ENCODE measurements at regions not wholly inside any gene's neighbourhood (a gene's known extent, or its start where the extent isn't known, plus 50 kb on each side); places are given as distances from the start of the nearest gene placed in this dataset.

DNA sequence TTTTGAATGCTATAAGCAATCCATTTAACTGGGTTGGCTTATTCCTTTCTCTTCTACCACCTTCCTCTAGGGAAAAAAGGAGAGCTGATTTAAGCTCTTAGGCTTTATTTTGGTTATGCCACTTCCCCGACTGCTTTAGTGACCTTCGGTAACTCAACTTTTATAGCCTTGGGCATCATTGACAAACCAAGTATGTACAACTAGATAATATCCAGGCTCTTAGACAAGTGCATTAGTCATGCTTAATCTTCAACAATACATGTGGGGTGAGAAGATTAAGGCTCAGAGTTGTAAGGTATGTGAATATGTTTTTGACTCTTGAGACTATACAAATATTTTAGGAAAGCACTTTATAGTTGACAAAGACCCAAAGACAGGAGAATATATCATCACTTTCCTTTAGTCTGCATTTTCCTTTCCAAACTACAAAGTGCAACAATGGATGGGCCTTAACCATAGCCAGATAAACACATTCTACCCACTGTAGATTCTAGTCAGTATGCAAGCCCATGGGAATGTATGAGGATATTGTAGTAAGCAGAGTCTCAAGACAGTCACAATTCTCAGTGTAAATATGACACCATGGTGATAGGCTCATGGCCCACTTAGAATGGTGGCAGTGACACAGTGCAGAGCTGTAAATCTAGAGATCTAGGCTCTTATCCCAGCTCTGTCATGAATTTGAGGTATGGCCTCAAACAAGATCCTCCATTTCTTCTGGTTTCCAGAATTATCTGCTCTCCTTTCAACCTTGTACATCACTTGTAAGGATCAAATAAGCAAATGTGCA lies 1117.3 kb downstream of the SORCS3 start:
- Histone ChIP-seq H3K9me3 (ENCODE audit: insufficient read depth, low read length) (no peaks in the 10 kb centered on the region), H3K4me3 (ENCODE audit: insufficient read depth, low read length, poor library complexity, severe bottlenecking) (no peak overlapping the region), H3K27me3 (ENCODE audit: low read length) (no peaks in the 10 kb centered on the region), H3K27ac (ENCODE audit: low read depth, low read length) (no peak overlapping the region), H3K9ac (ENCODE audit: low read length) (no peak overlapping the region), H3K9me2 (replicated peaks; ENCODE audit: insufficient read depth, low read length) (no peaks in the 10 kb centered on the region), H3K79me2 (ENCODE audit: insufficient read depth, low read length) (no peaks in the 10 kb centered on the region), H4K20me1 (ENCODE audit: low read depth, low read length) (no peaks in the 10 kb centered on the region), H3F3A (ENCODE audit: insufficient read depth) (no peaks in the 10 kb centered on the region), H3K36me3 (ENCODE audit: low read length) (no peaks in the 10 kb centered on the region), H3K4me2 (ENCODE audit: low read depth, low read length, poor library complexity, severe bottlenecking) (no peak overlapping the region), H2AFZ (ENCODE audit: low read depth, low read length, severe bottlenecking) (no peak overlapping the region)
- TF ChIP-seq, protein P1, sequence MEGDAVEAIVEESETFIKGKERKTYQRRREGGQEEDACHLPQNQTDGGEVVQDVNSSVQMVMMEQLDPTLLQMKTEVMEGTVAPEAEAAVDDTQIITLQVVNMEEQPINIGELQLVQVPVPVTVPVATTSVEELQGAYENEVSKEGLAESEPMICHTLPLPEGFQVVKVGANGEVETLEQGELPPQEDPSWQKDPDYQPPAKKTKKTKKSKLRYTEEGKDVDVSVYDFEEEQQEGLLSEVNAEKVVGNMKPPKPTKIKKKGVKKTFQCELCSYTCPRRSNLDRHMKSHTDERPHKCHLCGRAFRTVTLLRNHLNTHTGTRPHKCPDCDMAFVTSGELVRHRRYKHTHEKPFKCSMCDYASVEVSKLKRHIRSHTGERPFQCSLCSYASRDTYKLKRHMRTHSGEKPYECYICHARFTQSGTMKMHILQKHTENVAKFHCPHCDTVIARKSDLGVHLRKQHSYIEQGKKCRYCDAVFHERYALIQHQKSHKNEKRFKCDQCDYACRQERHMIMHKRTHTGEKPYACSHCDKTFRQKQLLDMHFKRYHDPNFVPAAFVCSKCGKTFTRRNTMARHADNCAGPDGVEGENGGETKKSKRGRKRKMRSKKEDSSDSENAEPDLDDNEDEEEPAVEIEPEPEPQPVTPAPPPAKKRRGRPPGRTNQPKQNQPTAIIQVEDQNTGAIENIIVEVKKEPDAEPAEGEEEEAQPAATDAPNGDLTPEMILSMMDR (IDR thresholded peaks at IDR 0.05; ENCODE audit: insufficient read depth, low read length, poor library complexity, severe bottlenecking), result no peak
- no peak for TF ChIP-seq EZH2phosphoT487 (conservative IDR thresholded peaks at IDR 0.05; ENCODE audit: low read length)

DNA sequence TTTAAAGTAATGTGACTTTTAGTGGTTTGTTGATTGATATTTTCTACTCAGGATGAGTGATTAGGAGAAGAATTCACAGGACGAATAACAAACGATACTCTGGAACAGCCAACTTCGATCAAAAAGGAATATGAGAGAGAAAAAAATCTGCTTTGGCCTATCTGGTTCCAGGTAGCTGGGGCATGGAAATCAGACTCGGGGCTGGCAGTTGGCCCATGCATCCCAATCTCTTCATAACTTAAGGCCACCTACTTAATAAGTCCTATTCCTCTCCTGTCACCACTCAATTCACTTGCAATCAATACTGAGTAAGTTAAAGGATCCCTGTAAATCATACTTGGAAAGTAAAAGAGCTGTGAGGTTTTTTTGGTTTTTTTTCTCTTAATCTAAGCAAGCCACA lies 1116.2 kb downstream of the SORCS3 start:
- no peak overlapping the region for H3K4me3 ChIP-seq (ENCODE audit: insufficient read depth, low read length, poor library complexity, severe bottlenecking)
- no peak overlapping the region for H3K9ac ChIP-seq (ENCODE audit: low read length)
- H3K9me3 ChIP-seq (ENCODE audit: insufficient read depth, low read length), result no peaks in the 10 kb centered on the region
- H3K79me2 ChIP-seq (ENCODE audit: insufficient read depth, low read length), result no peaks in the 10 kb centered on the region
- H3K4me2 ChIP-seq (ENCODE audit: low read depth, low read length, poor library complexity, severe bottlenecking), result no peak overlapping the region
- H4K20me1 ChIP-seq (ENCODE audit: low read depth, low read length), result no peaks in the 10 kb centered on the region
- H2AFZ ChIP-seq (ENCODE audit: low read depth, low read length, severe bottlenecking), result no peak overlapping the region
- no peak overlapping the region for H3K27ac ChIP-seq (ENCODE audit: low read depth, low read length)
- H3K27me3 ChIP-seq (ENCODE audit: low read length), result no peaks in the 10 kb centered on the region
- no peaks in the 10 kb centered on the region for H3K36me3 ChIP-seq (ENCODE audit: low read length)
- H3K9me2 ChIP-seq (replicated peaks; ENCODE audit: insufficient read depth, low read length), result no peaks in the 10 kb centered on the region
- TF ChIP-seq, protein P1 (IDR thresholded peaks at IDR 0.05; ENCODE audit: insufficient read depth, low read length, poor library complexity, severe bottlenecking), result no peak
- TF ChIP-seq EZH2phosphoT487 (conservative IDR thresholded peaks at IDR 0.05; ENCODE audit: low read length), result no peak
- H3F3A ChIP-seq (ENCODE audit: insufficient read depth), result no peaks in the 10 kb centered on the region

DNA sequence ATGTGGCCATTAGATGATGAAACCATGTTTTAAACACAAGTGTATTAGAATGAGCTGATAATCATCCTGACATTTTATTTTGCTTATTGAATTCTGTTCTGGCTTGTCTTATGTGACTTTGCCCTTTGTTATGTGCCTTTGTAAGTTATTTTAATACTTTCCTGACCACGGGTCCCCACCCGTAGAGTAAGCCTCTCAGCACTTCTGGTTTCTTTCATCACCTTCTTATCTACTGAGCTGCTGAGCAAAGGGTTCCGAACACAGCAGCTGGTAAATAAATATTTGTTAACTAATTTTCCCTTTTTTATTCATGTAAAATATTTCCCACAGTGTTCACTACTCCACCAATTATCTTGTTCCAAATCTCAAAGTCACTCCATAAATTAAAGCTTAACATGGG lies 1115.3 kb downstream of the SORCS3 start:
- no peaks in the 10 kb centered on the region for H3F3A ChIP-seq (ENCODE audit: insufficient read depth)
- no peaks in the 10 kb centered on the region for H3K9me2 ChIP-seq (replicated peaks; ENCODE audit: insufficient read depth, low read length)
- TF ChIP-seq, protein P1 (IDR thresholded peaks at IDR 0.05; ENCODE audit: insufficient read depth, low read length, poor library complexity, severe bottlenecking), result no peak
- no peak for TF ChIP-seq EZH2phosphoT487 (conservative IDR thresholded peaks at IDR 0.05; ENCODE audit: low read length)
- no peak overlapping the region for H3K27ac ChIP-seq (ENCODE audit: low read depth, low read length)
- H3K79me2 ChIP-seq (ENCODE audit: insufficient read depth, low read length), result no peaks in the 10 kb centered on the region
- H3K4me2 ChIP-seq (ENCODE audit: low read depth, low read length, poor library complexity, severe bottlenecking), result no peak overlapping the region
- no peaks in the 10 kb centered on the region for H3K27me3 ChIP-seq (ENCODE audit: low read length)
- no peaks in the 10 kb centered on the region for H3K36me3 ChIP-seq (ENCODE audit: low read length)
- H3K9ac ChIP-seq (ENCODE audit: low read length), result no peak overlapping the region
- H2AFZ ChIP-seq (ENCODE audit: low read depth, low read length, severe bottlenecking), result no peak overlapping the region
- H3K4me3 ChIP-seq (ENCODE audit: insufficient read depth, low read length, poor library complexity, severe bottlenecking), result no peak overlapping the region
- no peaks in the 10 kb centered on the region for H4K20me1 ChIP-seq (ENCODE audit: low read depth, low read length)
- no peaks in the 10 kb centered on the region for H3K9me3 ChIP-seq (ENCODE audit: insufficient read depth, low read length)
